Lung (tissue), 12 donors: ENCODE measurements at regions not wholly inside any gene's neighbourhood (a gene's known extent, or its start where the extent isn't known, plus 50 kb on each side); places are given as distances from the start of the nearest gene placed in this dataset. TPM values are rescaled to one million over a fixed set of nuclear protein-coding genes. Genes with fewer than 3 reads are reported as not detected.

Source experiments
- ATAC-seq: fragments of 200-7000 bp; cut with Tn5 transposase; one replicate; pipeline ENCODE4 v1.9.1; 2020; ENCODE audit warnings: moderate number of reproducible peaks; ENCODE audit not compliant: insufficient read depth, low FRiP score
- DNase-seq, 3 donors: peaks; one replicate each; pipeline ENCODE4 v3.0.0-alpha.2; 2013 to 2017
- H3K27ac ChIP-seq, 2 donors: one replicate each; pipeline ENCODE4 v1.5.1; 2013; ENCODE audit warnings: mild to moderate bottlenecking in 2 of 2, moderate library complexity in 2 of 2, control low read depth in 1 of 2, inconsistent platforms in 1 of 2, low read depth in 1 of 2, low read length in 1 of 2
- H3K27me3 ChIP-seq, 3 donors: one replicate each; pipeline ENCODE4 v1.5.1; 2013; ENCODE audit warnings: low read length in 2 of 3; ENCODE audit not compliant: control insufficient read depth in 3 of 3, insufficient read depth in 3 of 3
- H3K36me3 ChIP-seq, 4 donors: one replicate each; pipeline ENCODE4 v1.5.1; 2013; ENCODE audit warnings: low read length in 4 of 4, mild to moderate bottlenecking in 1 of 4, moderate library complexity in 1 of 4; ENCODE audit not compliant: control insufficient read depth in 4 of 4, insufficient read depth in 4 of 4
- H3K4me1 ChIP-seq, 5 donors: one replicate each; pipeline ENCODE4 v1.5.1; 2013; ENCODE audit warnings: low read length in 5 of 5, mild to moderate bottlenecking in 2 of 5, moderate library complexity in 1 of 5; ENCODE audit not compliant: control insufficient read depth in 5 of 5, insufficient read depth in 5 of 5
- H3K4me3 ChIP-seq: one replicate; pipeline ENCODE4 v1.5.1; 2013; ENCODE audit warnings: mild to moderate bottlenecking, control low read depth, moderate library complexity
- H3K9ac ChIP-seq, 2 donors: one replicate each; pipeline ENCODE4 v1.5.1; 2013; ENCODE audit warnings: low read length in 2 of 2, control low read depth in 1 of 2; ENCODE audit not compliant: insufficient read depth in 1 of 2
- H3K9me3 ChIP-seq, 4 donors: one replicate each; pipeline ENCODE4 v1.5.1; 2013; ENCODE audit warnings: low read length in 3 of 4, mild to moderate bottlenecking in 1 of 4, moderate library complexity in 1 of 4; ENCODE audit not compliant: control insufficient read depth in 4 of 4, insufficient read depth in 3 of 4
- WGBS, 2 donors: extraction: QIAGEN DNeasy Blood & Tissue Kit; methylation state at CpG; one replicate each; pipeline ENCODE4 v1.1.7; 2013; 5-methylcytosine and 5-hydroxymethylcytosine counted together
- small RNA-seq: library from RNA; depleted of rRNA; stranded (forward); fragments of <200 nt; gene quantifications from one replicate; pipeline ENCODE3, GENCODE V24; 2014; ENCODE audit warnings: low replicate concordance
- TF ChIP-seq, protein P1 (sequence below): IDR thresholded peaks from 2 replicates; pipeline ENCODE4 v1.5.1; 2012; ENCODE audit warnings: mild to moderate bottlenecking; ENCODE audit errors: control extremely low read depth, extremely low read depth
- donor health status: control.
- donor health status: control.
- donor health status: Bipolar disorder and iron deficiency.
- donor health status: healthy.
- donor health status: DM: yes; HTN: yes; CAD: no.

DNA sequence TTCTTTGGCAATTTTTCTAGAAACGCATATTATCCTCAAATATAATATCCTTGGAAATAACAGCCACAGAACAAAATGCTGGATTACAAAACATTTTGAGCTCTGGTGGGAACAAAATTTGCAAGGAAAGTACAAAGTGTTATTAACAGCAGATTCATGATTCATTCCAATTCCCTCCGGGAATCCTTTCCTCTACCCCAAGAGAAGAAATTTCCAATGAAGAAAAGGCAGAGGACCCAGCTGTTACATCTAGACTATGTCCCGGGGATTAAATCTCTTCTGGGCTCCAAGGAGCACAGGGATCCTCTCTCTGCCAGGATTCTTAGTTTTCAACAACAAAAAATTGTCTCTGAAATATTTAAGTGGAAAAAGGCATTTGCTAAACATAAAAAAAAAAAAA, 51.6 kb upstream of the TMEFF2 start:
- Histone ChIP-seq H3K4me1 (no peaks in the 10 kb centered on the region), H3K9me3 (no peaks in the 10 kb centered on the region), H3K9ac (no peak overlapping the region), H3K27ac (no peak overlapping the region), H3K27me3 (no peaks in the 10 kb centered on the region), H3K4me3 (no peak overlapping the region), H3K36me3 (no peaks in the 10 kb centered on the region)
- TF ChIP-seq, protein P1, sequence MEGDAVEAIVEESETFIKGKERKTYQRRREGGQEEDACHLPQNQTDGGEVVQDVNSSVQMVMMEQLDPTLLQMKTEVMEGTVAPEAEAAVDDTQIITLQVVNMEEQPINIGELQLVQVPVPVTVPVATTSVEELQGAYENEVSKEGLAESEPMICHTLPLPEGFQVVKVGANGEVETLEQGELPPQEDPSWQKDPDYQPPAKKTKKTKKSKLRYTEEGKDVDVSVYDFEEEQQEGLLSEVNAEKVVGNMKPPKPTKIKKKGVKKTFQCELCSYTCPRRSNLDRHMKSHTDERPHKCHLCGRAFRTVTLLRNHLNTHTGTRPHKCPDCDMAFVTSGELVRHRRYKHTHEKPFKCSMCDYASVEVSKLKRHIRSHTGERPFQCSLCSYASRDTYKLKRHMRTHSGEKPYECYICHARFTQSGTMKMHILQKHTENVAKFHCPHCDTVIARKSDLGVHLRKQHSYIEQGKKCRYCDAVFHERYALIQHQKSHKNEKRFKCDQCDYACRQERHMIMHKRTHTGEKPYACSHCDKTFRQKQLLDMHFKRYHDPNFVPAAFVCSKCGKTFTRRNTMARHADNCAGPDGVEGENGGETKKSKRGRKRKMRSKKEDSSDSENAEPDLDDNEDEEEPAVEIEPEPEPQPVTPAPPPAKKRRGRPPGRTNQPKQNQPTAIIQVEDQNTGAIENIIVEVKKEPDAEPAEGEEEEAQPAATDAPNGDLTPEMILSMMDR: no peak
- DNase-seq (no peak), ATAC-seq (no peak)
- 92 to 94% methylated on average over 3 of the region's 3 CpGs for WGBS, 2 donors

DNA sequence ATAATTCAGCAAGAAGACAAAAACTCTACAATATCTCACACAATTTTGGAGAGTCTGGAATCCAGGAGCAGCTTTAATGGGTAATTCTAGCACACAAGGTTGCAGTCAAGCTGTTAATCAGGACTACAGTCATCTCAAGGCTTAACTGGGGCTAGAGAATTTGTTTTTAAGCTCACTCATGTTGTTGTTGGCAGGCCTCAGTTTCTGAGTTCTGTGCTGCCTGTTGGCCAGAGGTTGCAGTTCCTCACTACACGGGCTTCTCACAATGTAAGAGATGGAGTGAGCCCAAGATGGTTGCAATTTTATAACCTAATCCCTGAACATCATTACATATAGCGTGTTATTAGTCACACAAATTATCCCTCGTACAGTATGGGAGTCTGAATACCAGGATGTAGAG, 50.6 kb upstream of the TMEFF2 start:
- Histone ChIP-seq H3K4me3 (no peak overlapping the region), H3K27me3 (no peaks in the 10 kb centered on the region), H3K9me3 (no peaks in the 10 kb centered on the region), H3K27ac (no peak overlapping the region), H3K9ac (no peak overlapping the region), H3K4me1 (no peaks in the 10 kb centered on the region), H3K36me3 (no peaks in the 10 kb centered on the region)
- no peak for ATAC-seq
- 86 to 93% methylated on average over 3 of the region's 3 CpGs for WGBS, 2 donors
- DNase-seq: no peak
- TF ChIP-seq, protein P1: no peak

Small RNA genes lying in the stretch of these regions (small RNA-seq; reads per million reads assigned to genes)
- gene AC068135.1: not detected
- gene AC074290.1: not detected
- not detected for gene RF00017
- gene RF00273: not detected
- gene RNU6-169P: not detected
